ENCODE measurements at regions not wholly inside any gene's neighbourhood (a gene's known extent, or its start where the extent isn't known, plus 50 kb on each side); places are given as distances from the start of the nearest gene placed in this dataset.
"Not testable (repeated sequence)": the region's sequence is repeated elsewhere in the genome, so short reads cannot be mapped to it uniquely, and the experiment has no call there.

GRCh38 chr16:86886651-86887050, 308.3 kb downstream of the FOXL1 start:
- POLR2A ChIA-PET = no interaction called here
- Mint-ChIP-seq H3K27me3 (peaks cover 0 to 40% (median 16%) of the 10 kb centered on the region in 5 donors), H3K4me1 (no peaks in the 10 kb centered on the region), H3K36me3 (no peaks in the 10 kb centered on the region), H3K27ac (no peak overlapping the region), H3K9me3 (peaks cover 0 to 18% (median 2%) of the 10 kb centered on the region in 9 donors), H3K4me3 (no peak overlapping the region)
- no peak for ATAC-seq
- DNase-seq = no peak

GRCh38 chr16:86887416-86887815, 309.1 kb downstream of the FOXL1 start:
- Mint-ChIP-seq H3K4me1 (no peaks in the 10 kb centered on the region), H3K4me3 (no peak overlapping the region), H3K27ac (no peak overlapping the region)

DNA sequence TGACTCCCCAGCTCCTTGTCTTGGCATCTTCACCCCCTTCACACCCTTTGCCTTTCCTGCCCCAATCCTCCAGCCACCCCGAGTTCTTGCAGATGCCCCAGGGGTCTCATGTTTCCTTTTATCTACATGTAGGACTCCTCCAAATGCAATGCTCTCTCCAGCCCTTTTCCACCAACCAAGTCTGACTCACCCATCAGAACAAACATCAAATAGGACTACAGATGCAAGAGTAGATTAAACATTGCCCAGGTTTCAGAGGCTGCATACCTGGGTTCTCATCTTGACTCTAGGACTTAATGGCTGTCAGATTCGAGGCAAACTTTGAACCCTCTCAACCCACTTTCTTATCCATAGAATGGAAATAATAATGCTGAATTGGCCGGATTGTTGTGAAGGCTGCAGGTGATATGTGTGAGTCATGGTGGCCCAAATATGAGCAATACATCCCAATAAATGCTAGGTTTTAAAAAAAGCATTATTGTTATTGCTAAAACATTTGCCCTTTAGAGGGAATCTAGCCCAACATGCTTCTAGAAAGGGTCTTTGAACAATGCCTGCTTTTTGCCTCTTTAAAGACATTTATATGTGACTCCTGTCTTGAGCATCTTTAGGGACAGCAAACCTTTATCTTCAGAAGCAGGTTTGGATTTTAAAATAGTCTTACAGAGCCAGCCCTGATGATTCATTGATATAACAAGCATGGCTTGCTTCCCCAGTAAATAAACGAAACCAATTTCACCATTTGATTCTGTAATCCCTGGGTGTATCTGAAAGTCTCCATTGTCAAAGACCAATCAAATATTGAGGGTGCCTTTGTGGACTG, 310.1 kb downstream of the FOXL1 start:
- ATAC-seq (no peak), DNase-seq (no peak)
- Mint-ChIP-seq H3K9me3 (peaks cover 0 to 18% (median 2%) of the 10 kb centered on the region in 9 donors), H3K27me3 (peaks cover 4 to 33% (median 9%) of the 10 kb centered on the region in 5 donors), H3K27ac (no peak overlapping the region), H3K36me3 (no peaks in the 10 kb centered on the region), H3K4me1 (peaks cover 0 to 2% (median 0%) of the 10 kb centered on the region in 4 donors), H3K4me3 (no peak overlapping the region)
- POLR2A ChIA-PET = no interaction called here

More at GRCh38 chr16:86887416-86887815, 309.1 kb downstream of the FOXL1 start:
- H3K36me3 Mint-ChIP-seq = no peaks in the 10 kb centered on the region
- POLR2A ChIA-PET = no interaction called here
- ATAC-seq (no peak), DNase-seq (no peak)
- peaks cover 0 to 18% (median 2%) of the 10 kb centered on the region in 9 donors for H3K9me3 Mint-ChIP-seq
- peaks cover 0 to 33% (median 8%) of the 10 kb centered on the region in 5 donors for H3K27me3 Mint-ChIP-seq

DNA sequence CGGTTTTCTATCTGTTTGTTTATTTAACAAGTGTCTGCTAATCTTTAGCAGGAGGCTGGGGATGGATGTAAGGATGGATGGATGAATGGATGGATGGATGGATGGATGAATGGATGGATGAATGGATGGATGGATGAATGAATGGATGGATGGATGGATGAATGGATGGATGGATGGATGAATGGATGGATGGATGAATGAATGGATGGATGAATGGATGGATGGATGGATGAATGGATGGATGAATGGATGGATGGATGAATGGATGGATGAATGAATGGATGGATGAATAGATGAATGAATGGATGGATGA, 310.7 kb downstream of the FOXL1 start:
- H3K27ac Mint-ChIP-seq, H3K36me3 Mint-ChIP-seq, ATAC-seq, DNase-seq, H3K4me3 Mint-ChIP-seq, H3K4me1 Mint-ChIP-seq, POLR2A ChIA-PET: not testable (repeated sequence)
- Mint-ChIP-seq H3K9me3 (peaks cover 0 to 18% (median 2%) of the 10 kb centered on the region in 9 donors), H3K27me3 (peaks cover 6 to 37% (median 10%) of the 10 kb centered on the region in 5 donors)

- no peaks in the 10 kb centered on the region for H3K36me3 Mint-ChIP-seq
- no peak for ATAC-seq
- peaks cover 0 to 3% (median 0%) of the 10 kb centered on the region in 4 donors for H3K4me1 Mint-ChIP-seq
Measured at GRCh38 chr16:86889974-86890373, 311.6 kb downstream of the FOXL1 start.

DNA sequence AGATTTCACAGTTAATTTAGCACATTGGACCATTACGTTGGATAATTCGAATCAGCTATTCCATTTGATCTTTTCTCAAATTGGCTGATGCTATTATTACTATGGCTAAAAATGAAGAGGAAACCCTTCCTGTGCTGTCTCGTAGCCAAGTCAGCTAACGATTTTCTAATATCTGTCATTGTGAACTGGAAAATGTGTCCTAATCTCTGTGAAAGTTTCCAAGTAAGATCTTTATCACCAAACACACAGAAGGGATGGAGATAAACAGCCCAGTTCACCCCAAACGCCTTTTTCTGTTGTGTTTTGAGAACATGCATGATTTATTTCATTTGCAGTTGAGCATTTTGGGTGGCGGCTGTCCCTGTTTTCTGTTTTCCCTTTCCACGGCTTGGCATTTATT, 312.8 kb downstream of the FOXL1 start:
- ATAC-seq (no peak), DNase-seq (no peak)
- H3K27ac Mint-ChIP-seq = no peak overlapping the region
- H3K4me1 Mint-ChIP-seq = peaks cover 0 to 3% (median 0%) of the 10 kb centered on the region in 4 donors
- peaks cover 5 to 36% (median 10%) of the 10 kb centered on the region in 5 donors for H3K27me3 Mint-ChIP-seq
- H3K9me3 Mint-ChIP-seq = peaks cover 0 to 18% (median 2%) of the 10 kb centered on the region in 9 donors
- POLR2A ChIA-PET = no interaction called here
- H3K36me3 Mint-ChIP-seq = no peaks in the 10 kb centered on the region
- H3K4me3 Mint-ChIP-seq = no peak overlapping the region

More at GRCh38 chr16:86889974-86890373, 311.6 kb downstream of the FOXL1 start:
- H3K27ac Mint-ChIP-seq = no peak overlapping the region
- peaks cover 5 to 39% (median 10%) of the 10 kb centered on the region in 5 donors for H3K27me3 Mint-ChIP-seq
- POLR2A ChIA-PET = no interaction called here
- H3K4me3 Mint-ChIP-seq = no peak overlapping the region
- H3K9me3 Mint-ChIP-seq = peaks cover 0 to 18% (median 2%) of the 10 kb centered on the region in 9 donors
- DNase-seq = no peak

GRCh38 chr16:86891631-86892030, 313.3 kb downstream of the FOXL1 start:
- Mint-ChIP-seq H3K9me3 (peaks cover 0 to 18% (median 2%) of the 10 kb centered on the region in 9 donors), H3K4me3 (no peak overlapping the region), H3K36me3 (no peaks in the 10 kb centered on the region), H3K27ac (no peak overlapping the region), H3K4me1 (peaks cover 0 to 3% (median 0%) of the 10 kb centered on the region in 4 donors), H3K27me3 (peaks cover 5 to 36% (median 10%) of the 10 kb centered on the region in 5 donors)
- DNase-seq (no peak), ATAC-seq (no peak)
- POLR2A ChIA-PET = no interaction called here

- H3K4me3 Mint-ChIP-seq = no peak overlapping the region
- peaks cover 0 to 3% (median 0%) of the 10 kb centered on the region in 4 donors for H3K4me1 Mint-ChIP-seq
- peaks cover 0 to 18% (median 2%) of the 10 kb centered on the region in 9 donors for H3K9me3 Mint-ChIP-seq
- ATAC-seq (no peak), DNase-seq (no peak)
- POLR2A ChIA-PET = no interaction called here
- H3K27ac Mint-ChIP-seq = no peak overlapping the region
- H3K36me3 Mint-ChIP-seq = no peaks in the 10 kb centered on the region
- peaks cover 5 to 36% (median 10%) of the 10 kb centered on the region in 5 donors for H3K27me3 Mint-ChIP-seq
Measured at GRCh38 chr16:86892509-86892908, 314.2 kb downstream of the FOXL1 start.

- H3K27ac Mint-ChIP-seq = no peak overlapping the region
- H3K36me3 Mint-ChIP-seq = no peaks in the 10 kb centered on the region
- POLR2A ChIA-PET = no interaction called here
Measured at GRCh38 chr16:86893506-86893905, 315.2 kb downstream of the FOXL1 start.

DNA sequence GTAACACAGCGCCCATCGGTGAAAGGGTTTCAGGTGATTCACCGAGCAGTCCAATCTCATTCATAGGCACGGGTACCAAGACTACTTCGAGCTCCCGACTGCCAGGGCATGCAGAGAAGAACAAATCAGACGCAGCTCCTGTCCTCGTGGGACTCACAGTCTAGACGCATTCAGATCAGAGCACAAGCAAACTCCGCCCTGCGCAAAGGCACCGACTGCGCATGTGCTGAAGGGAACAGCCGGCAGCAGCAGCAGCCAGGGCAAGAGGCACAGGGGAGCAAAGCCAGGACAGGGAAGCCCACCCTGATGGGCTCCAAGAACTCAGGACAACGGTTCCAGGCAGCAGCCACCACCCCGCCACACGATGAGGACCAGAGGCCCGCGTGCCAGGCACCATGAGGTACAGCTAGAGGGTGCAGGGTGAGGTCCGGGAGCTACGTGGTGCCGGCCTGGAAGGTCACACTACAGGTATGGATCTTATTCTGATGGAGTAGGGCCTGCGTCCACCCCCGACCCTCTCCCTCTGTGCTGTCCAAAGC, 315.7 kb downstream of the FOXL1 start:
- Mint-ChIP-seq H3K9me3 (peaks cover 0 to 5% (median 0%) of the 10 kb centered on the region in 9 donors), H3K27ac (no peak overlapping the region), H3K4me1 (peaks cover 0 to 3% (median 0%) of the 10 kb centered on the region in 4 donors), H3K27me3 (peaks cover 2 to 28% (median 7%) of the 10 kb centered on the region in 5 donors), H3K4me3 (no peak overlapping the region), H3K36me3 (no peaks in the 10 kb centered on the region)
- no peak for DNase-seq
- no peak for ATAC-seq
- POLR2A ChIA-PET = no interaction called here

More at GRCh38 chr16:86893506-86893905, 315.2 kb downstream of the FOXL1 start:
- Mint-ChIP-seq H3K4me1 (peaks cover 0 to 3% (median 0%) of the 10 kb centered on the region in 4 donors), H3K9me3 (peaks cover 0 to 11% (median 0%) of the 10 kb centered on the region in 9 donors), H3K4me3 (no peak overlapping the region), H3K27me3 (peaks cover 2 to 31% (median 7%) of the 10 kb centered on the region in 5 donors)
- no peak for ATAC-seq
- DNase-seq = no peak

GRCh38 chr16:86894925-86895324, 316.6 kb downstream of the FOXL1 start:
- Mint-ChIP-seq H3K4me1 (peaks cover 0 to 3% (median 0%) of the 10 kb centered on the region in 4 donors), H3K9me3 (peaks cover 0 to 3% (median 0%) of the 10 kb centered on the region in 9 donors), H3K27ac (no peak overlapping the region), H3K27me3 (peaks cover 2 to 23% (median 7%) of the 10 kb centered on the region in 5 donors), H3K36me3 (no peaks in the 10 kb centered on the region), H3K4me3 (no peak overlapping the region)
- ATAC-seq = no peak
- no peak for DNase-seq
- POLR2A ChIA-PET = no interaction called here

DNA sequence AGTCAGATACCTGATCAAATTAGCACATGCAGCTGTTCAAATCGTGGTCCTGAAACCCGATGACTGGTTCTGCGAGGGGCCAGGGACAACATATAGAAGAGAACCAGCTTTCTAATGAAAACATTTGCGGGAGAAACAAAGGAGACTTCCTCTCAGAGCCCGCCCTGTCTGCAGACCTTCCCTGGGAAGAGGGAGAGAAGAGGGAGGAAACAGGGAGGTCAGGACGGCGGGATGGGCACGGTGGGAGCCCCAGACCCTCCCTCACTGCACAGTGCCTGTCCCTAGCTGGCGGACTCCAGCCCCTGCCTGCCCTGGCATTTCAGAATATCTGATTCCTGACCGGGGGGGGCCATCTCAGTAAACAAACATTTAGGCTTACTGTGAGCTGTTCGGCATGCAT, 317.3 kb downstream of the FOXL1 start:
- POLR2A ChIA-PET = no interaction called here
- Mint-ChIP-seq H3K4me1 (peaks cover 0 to 3% (median 0%) of the 10 kb centered on the region in 4 donors), H3K4me3 (no peak overlapping the region), H3K27me3 (peaks cover 1 to 20% (median 7%) of the 10 kb centered on the region in 5 donors), H3K36me3 (no peaks in the 10 kb centered on the region), H3K27ac (no peak overlapping the region), H3K9me3 (peaks cover 0 to 3% (median 0%) of the 10 kb centered on the region in 9 donors)
- DNase-seq (no peak), ATAC-seq (no peak)

- no peak for ATAC-seq
- POLR2A ChIA-PET = no interaction called here
- DNase-seq = no peak
- Mint-ChIP-seq H3K27me3 (peaks cover 1 to 24% (median 11%) of the 10 kb centered on the region in 5 donors), H3K4me1 (peaks cover 0 to 3% (median 0%) of the 10 kb centered on the region in 4 donors), H3K36me3 (no peaks in the 10 kb centered on the region), H3K27ac (no peak overlapping the region), H3K4me3 (no peak overlapping the region), H3K9me3 (peaks cover 0 to 3% (median 0%) of the 10 kb centered on the region in 9 donors)
Measured at GRCh38 chr16:86896976-86897375, 318.6 kb downstream of the FOXL1 start.
